Thyroid gland (tissue), 4 donors: ENCODE measurements at regions not wholly inside any gene's neighbourhood (a gene's known extent, or its start where the extent isn't known, plus 50 kb on each side); places are given as distances from the start of the nearest gene placed in this dataset.

Experiments used
- CTCF ChIP-seq, 6 experiments: fragments of 200-600 bp in 3 of 6; fragments of 450-650 bp in 3 of 6; sonication (generic) in 3 of 6; IDR thresholded peaks; one replicate each; pipeline ENCODE4 v1.5.1; 2016 to 2019; ENCODE audit warnings: antibody characterized with exemption in 6 of 6, mild to moderate bottlenecking in 2 of 6, inconsistent platforms in 1 of 6, moderate library complexity in 1 of 6
- POLR2A ChIP-seq, 2 donors: fragments of 450-650 bp; IDR thresholded peaks; one replicate each; pipeline ENCODE4 v1.6.1; 2017; ENCODE audit warnings: antibody characterized with exemption in 2 of 2, mild to moderate bottlenecking in 2 of 2, moderate library complexity in 1 of 2

DNA sequence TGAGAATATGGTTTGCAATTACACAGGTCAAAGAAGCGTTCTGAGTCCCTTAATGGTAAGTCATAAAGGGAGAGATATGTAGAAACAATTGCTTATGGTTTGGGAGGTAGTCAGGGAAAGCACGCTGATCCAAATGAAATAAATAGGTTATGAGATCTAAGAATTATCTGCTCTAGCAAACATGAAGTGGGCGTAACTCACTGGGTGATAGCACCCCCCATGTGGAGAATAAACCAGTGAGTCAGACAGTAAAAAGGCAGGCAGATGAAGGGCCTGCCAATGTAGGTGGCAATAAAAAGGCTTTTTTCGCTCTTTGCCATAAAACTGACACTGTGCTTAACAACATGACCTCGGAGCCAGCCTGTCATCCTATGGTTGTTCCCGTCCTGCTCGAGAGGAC, 306.9 kb downstream of the GLRX3 start:
- TF ChIP-seq CTCF (IDR thresholded peaks at IDR 0.05) (no peak), POLR2A (IDR thresholded peaks at IDR 0.05) (no peak)
